ENCODE measurements at regions not wholly inside any gene's neighbourhood (a gene's known extent, or its start where the extent isn't known, plus 50 kb on each side); places are given as distances from the start of the nearest gene placed in this dataset.

GRCh38 chr4:102422843-102423242, 77.6 kb upstream of the SLC39A8 start:
- in situ Hi-C loops (cut with HindIII; ENCODE audit: extremely low pct_ligation_motif_present, low pct_unique_long_range_greater_than_20kb) (no loop called here), intact Hi-C loops (cut with micrococcal nuclease; ENCODE audit: unreplicated experiment) (no loop called here)
- H3K27me3 ChIP-seq (ENCODE audit: control insufficient read depth in 1 of 2, insufficient read depth in 2 of 2, low read length in 2 of 2) = no peaks in the 10 kb centered on the region; a peak in 1 of 5 replicates
- no peak overlapping the region for H3K27ac ChIP-seq (ENCODE audit: extremely low read length, insufficient read depth, low read length)
- DNase-seq (ENCODE audit: low spot score) = no peak
- H3K79me2 ChIP-seq (ENCODE audit: insufficient read depth, low read length) = no peaks in the 10 kb centered on the region
- ChIA-PET CTCF (ENCODE audit: low intra/inter-chr PET ratio, low total read pairs) (no interaction called here), POLR2A (no interaction called here)
- no peaks in the 10 kb centered on the region; the same call in 1 of the 2 replicates for H3K9me3 ChIP-seq (ENCODE audit: low read length)
- H4K20me1 ChIP-seq (ENCODE audit: insufficient read depth, low read length) = no peaks in the 10 kb centered on the region
- no peak for ATAC-seq
- no peak for FAIRE-seq
- H3K36me3 ChIP-seq (replicated peaks in 1 of 2; ENCODE audit: control insufficient read depth in 1 of 2, insufficient read depth in 2 of 2, low read length in 2 of 2) = no peaks in the 10 kb centered on the region
- H3K9ac ChIP-seq (ENCODE audit: insufficient read depth, low read depth, low read length) = no peak overlapping the region
- no peak overlapping the region for H3K4me2 ChIP-seq (ENCODE audit: low read depth, low read length)
- H2AFZ ChIP-seq (ENCODE audit: low read length) = no peak overlapping the region
- H3K4me3 ChIP-seq (replicated peaks in 1 of 3; ENCODE audit: insufficient read depth in 1 of 3, low read depth in 2 of 3, low read length in 3 of 3) = no peak overlapping the region
- BruUV-seq (replicated peaks) = no TSS peak
- peaks cover 9% of the 10 kb centered on the region for H3K4me1 ChIP-seq (ENCODE audit: insufficient read depth, low read length)
- no peak for TF ChIP-seq ZNF776 (CRISPR knock-in tag; IDR thresholded peaks at IDR 0.05)
- no peak for TF ChIP-seq ZNF687 (CRISPR knock-in tag; IDR thresholded peaks at IDR 0.05)
- no peak for TF ChIP-seq STAT5B (CRISPR knock-in tag; IDR thresholded peaks at IDR 0.05)
- 8% methylated on average over 2 of the region's 2 CpGs for WGBS (ENCODE audit: low lambda C conversion rate)

GRCh38 chr4:102423375-102423774, 77.8 kb upstream of the NFKB1 start:
- POLR2A ChIA-PET = no interaction called here
- Histone ChIP-seq H3K79me2 (ENCODE audit: insufficient read depth, low read length) (no peaks in the 10 kb centered on the region), H3K9ac (ENCODE audit: insufficient read depth, low read depth, low read length) (no peak overlapping the region), H3K27me3 (ENCODE audit: control insufficient read depth in 1 of 2, insufficient read depth in 2 of 2, low read length in 2 of 2) (no peaks in the 10 kb centered on the region; a peak in 1 of 5 replicates), H3K27ac (ENCODE audit: extremely low read length, insufficient read depth, low read length) (no peak overlapping the region), H3K4me3 (replicated peaks in 1 of 3; ENCODE audit: insufficient read depth in 1 of 3, low read depth in 2 of 3, low read length in 3 of 3) (no peak overlapping the region), H3K36me3 (replicated peaks in 1 of 2; ENCODE audit: control insufficient read depth in 1 of 2, insufficient read depth in 2 of 2, low read length in 2 of 2) (no peaks in the 10 kb centered on the region), H2AFZ (ENCODE audit: low read length) (no peak overlapping the region), H3K4me1 (ENCODE audit: insufficient read depth, low read length) (peaks cover 11% of the 10 kb centered on the region), H3K9me3 (ENCODE audit: low read length) (no peaks in the 10 kb centered on the region; the same call in 1 of the 2 replicates), H4K20me1 (ENCODE audit: insufficient read depth, low read length) (no peaks in the 10 kb centered on the region), H3K4me2 (ENCODE audit: low read depth, low read length) (no peak overlapping the region)
- no peak for ATAC-seq
- intact Hi-C loops (cut with micrococcal nuclease; ENCODE audit: unreplicated experiment) (no loop called here), in situ Hi-C loops (cut with HindIII; ENCODE audit: extremely low pct_ligation_motif_present, low pct_unique_long_range_greater_than_20kb) (no loop called here)
- CTCF ChIA-PET (ENCODE audit: low intra/inter-chr PET ratio, low total read pairs) = no interaction called here
- BruUV-seq (replicated peaks) = no TSS peak
- no peak for FAIRE-seq
- no peak for DNase-seq (ENCODE audit: low spot score)
- no peak for TF ChIP-seq RARG (CRISPR knock-in tag; IDR thresholded peaks at IDR 0.05; ENCODE audit: low read depth)
- no peak for TF ChIP-seq HOXA9 (CRISPR knock-in tag; IDR thresholded peaks at IDR 0.05; ENCODE audit: borderline replicate concordance)
- TF ChIP-seq RARA (CRISPR knock-in tag; IDR thresholded peaks at IDR 0.05) = no peak
- no peak for TF ChIP-seq PTBP1 (IDR thresholded peaks at IDR 0.05; ENCODE audit: low read depth, low read length, poor library complexity, severe bottlenecking)
- TF ChIP-seq, protein P1, sequence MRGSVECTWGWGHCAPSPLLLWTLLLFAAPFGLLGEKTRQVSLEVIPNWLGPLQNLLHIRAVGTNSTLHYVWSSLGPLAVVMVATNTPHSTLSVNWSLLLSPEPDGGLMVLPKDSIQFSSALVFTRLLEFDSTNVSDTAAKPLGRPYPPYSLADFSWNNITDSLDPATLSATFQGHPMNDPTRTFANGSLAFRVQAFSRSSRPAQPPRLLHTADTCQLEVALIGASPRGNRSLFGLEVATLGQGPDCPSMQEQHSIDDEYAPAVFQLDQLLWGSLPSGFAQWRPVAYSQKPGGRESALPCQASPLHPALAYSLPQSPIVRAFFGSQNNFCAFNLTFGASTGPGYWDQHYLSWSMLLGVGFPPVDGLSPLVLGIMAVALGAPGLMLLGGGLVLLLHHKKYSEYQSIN (CRISPR knock-in tag; IDR thresholded peaks at IDR 0.05; ENCODE audit: borderline replicate concordance) = no peak
- no peak for TF ChIP-seq ZZZ3 (CRISPR knock-in tag; IDR thresholded peaks at IDR 0.05; ENCODE audit: borderline replicate concordance)
- TF ChIP-seq CENPX (CRISPR knock-in tag; IDR thresholded peaks at IDR 0.05) = no peak

Measured in HepG2 (cell line).